ENCODE measurements at regions not wholly inside any gene's neighbourhood (a gene's known extent, or its start where the extent isn't known, plus 50 kb on each side); places are given as distances from the start of the nearest gene placed in this dataset.

DNA sequence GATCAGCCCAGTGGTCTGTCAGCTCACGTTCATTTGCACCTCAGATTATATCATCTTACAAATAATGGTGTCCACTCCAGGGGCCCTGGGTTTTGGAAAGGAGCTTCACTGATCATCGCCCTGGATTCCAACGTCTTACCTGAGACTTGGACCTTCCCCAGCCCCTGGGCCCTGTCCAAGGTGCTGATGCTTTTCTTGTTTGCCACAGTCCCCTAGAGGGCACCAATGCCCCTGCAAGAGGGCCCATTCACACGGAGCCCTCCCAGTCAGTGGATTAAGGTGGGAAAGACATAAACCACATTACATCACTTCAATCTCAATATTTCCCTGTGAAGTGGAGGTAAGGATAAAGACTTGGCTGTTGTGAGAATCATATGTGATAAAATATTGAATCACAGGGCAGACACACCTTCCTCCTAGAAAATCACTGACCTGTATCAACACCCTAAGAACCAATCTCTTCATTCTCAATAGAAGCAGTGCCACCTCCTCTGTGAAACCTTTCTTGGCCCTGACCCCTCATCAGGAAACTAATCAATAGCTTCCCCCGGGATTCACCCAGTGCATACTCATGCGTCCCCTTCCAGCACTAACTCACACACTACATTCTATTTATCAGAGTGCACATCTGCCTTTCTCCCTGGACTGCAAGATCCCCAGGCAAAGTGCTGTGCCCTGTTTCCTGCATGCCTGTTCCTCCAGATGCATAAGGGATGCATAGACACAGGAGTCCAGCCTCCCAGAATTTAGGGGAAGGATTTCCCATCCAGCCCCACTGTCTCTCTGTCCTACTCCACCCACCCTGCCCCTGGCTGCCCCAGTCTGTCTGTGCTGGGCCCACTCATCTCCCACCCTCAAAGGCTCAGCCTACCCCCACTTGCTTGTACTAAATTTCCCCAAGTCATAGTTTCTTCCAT, 167.0 kb downstream of the BUD13 start:
- TF ChIP-seq, protein P1, sequence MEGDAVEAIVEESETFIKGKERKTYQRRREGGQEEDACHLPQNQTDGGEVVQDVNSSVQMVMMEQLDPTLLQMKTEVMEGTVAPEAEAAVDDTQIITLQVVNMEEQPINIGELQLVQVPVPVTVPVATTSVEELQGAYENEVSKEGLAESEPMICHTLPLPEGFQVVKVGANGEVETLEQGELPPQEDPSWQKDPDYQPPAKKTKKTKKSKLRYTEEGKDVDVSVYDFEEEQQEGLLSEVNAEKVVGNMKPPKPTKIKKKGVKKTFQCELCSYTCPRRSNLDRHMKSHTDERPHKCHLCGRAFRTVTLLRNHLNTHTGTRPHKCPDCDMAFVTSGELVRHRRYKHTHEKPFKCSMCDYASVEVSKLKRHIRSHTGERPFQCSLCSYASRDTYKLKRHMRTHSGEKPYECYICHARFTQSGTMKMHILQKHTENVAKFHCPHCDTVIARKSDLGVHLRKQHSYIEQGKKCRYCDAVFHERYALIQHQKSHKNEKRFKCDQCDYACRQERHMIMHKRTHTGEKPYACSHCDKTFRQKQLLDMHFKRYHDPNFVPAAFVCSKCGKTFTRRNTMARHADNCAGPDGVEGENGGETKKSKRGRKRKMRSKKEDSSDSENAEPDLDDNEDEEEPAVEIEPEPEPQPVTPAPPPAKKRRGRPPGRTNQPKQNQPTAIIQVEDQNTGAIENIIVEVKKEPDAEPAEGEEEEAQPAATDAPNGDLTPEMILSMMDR (IDR thresholded peaks at IDR 0.05): no peak
- no peak for TF ChIP-seq POLR2A (IDR thresholded peaks at IDR 0.05)

All from prostate gland (tissue), 2 donors.